VCaP (cell line): ENCODE measurements at regions not wholly inside any gene's neighbourhood (a gene's known extent, or its start where the extent isn't known, plus 50 kb on each side); places are given as distances from the start of the nearest gene placed in this dataset.
A peak's percentile ranks its signal among the peaks of the same experiment; 100 is the strongest.
"Not testable (repeated sequence)": the region's sequence is repeated elsewhere in the genome, so short reads cannot be mapped to it uniquely, and the experiment has no call there.

Experiments used
- H3K27ac ChIP-seq: fragments of 450-650 bp; 2 replicates; pipeline ENCODE4 v1.5.1; 2017
- CTCF ChIP-seq: fragments of 450-650 bp; conservative IDR thresholded peaks from 2 replicates; pipeline ENCODE4 v1.5.1; 2017; ENCODE audit warnings: mild to moderate bottlenecking, moderate library complexity

DNA sequence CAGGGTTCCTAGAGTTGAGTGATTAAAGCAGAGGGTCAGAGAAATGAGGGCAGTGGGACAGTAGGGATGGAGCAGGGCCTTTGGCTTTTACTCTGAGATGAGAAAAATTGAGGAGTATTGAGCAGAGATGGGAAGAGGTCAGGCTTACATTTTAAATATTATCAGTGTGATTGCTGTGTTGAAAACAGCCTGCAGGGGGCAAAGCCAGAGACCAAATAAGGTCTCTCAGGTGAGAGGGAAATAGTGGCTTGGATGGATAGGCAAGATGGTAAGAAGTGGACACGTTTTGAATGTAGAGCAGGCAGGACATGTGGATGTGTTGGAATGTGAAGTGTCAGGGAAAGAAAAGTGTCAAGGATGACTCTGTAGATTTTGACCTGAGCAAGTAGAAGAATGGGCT, 105.0 kb upstream of the MAP3K7 start:
- no peak overlapping the region for H3K27ac ChIP-seq
- TF ChIP-seq CTCF, result peak; percentile 58

DNA sequence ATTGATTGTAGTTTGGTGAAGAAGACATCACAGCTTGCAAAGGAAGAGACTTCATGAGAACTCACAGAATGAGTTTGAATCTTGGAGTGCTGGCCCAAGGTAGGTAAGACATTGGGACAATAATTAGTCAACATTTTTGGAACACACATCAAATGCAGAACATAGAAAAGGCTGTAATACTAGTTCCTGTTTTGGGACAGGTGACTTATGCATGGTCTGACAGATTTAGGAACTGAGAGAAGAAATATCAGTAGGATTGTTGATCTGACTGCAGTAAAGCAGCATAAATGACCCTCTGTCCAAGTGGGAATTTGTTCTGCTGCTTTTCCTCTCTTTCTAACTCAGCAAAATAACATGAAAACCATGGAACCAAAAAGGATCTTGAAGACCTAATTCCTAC, 102.3 kb upstream of the MAP3K7 start:
- H3K27ac ChIP-seq, result no peak overlapping the region
- TF ChIP-seq CTCF, result no peak

DNA sequence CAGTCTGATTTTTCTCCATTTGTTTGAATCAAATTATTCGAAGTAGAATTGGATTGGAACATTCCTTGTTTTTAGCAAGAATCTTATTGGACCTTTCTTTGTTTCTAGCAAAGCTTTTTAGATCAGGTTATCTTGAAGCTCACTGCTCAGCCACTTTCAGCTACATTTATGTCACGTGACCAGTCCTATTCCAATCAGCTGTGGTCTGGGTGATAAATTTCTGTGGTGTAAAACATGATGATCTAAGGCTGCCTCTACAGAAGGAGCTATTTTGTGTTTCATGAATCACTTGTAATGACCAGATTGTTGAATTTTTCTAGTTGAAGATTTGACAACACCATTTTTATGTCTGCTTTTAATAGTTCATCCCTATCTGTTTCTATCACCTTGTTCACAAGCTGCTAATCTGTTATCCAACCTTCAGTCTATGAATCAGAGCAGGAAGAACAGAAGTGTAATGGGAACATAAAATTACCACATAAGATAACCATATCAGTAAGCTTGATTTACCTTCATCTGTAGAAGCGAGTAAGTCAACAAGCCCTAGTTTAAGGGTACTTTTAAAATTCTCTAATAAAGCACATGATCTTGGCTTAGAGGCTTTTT, 101.0 kb upstream of the MAP3K7 start:
- TF ChIP-seq CTCF, result no peak
- H3K27ac ChIP-seq, result no peak overlapping the region

DNA sequence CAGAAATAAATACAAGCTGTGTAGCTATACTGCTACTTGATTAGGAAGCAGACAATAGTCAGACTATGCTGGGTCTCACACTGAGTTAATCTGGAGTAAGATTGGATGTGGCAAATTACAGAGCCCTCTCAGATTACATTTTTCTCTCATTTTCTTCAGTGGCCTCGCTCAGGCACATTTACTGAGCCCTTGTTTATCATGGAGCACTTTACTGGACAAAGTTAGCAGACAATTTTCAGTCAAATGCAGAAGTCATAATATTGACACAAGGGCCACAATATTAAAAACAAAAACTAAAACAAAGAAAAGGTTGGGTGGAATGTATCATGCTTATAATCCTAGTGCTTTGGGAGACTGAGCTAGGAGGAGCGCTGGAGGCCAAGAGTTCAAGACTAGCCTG, 95.0 kb upstream of the MAP3K7 start:
- TF ChIP-seq CTCF, result no peak
- no peak overlapping the region for H3K27ac ChIP-seq

DNA sequence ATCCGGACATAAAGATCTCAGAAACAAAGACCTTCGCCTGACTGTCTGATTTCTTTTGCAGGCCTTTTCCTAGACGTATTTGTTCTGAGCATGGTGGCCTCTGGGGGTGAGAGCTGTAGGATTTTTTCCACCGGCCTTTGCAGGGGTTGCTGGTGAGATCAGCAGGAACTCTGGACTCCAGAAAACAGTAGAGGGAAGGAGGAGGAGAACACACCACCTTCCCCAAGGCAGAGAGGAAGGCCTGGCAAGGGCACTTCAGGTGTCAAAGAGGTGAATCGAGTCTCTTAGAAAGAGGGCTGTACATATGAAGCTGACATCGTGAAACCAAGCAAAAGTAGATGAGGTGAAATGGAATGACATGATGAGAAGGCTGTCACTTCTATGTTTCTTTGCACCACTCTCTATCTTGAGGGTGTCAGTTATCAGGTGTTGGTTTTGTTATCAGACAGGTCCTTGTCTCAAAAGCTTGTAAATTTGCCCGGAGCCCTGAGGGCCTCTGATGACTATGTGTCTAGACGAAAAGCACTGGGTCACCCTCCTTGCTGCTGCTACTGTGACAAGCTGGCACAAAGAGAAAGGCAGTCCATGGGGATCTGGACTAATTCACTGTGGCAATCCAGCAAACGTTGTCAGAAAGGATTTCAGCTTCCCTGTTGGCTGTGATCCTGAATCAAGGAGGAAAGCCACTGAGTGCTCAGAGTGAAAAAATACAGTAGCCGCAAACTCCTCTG, 91.3 kb upstream of the MAP3K7 start:
- H3K27ac ChIP-seq, result no peak overlapping the region
- no peak for TF ChIP-seq CTCF

DNA sequence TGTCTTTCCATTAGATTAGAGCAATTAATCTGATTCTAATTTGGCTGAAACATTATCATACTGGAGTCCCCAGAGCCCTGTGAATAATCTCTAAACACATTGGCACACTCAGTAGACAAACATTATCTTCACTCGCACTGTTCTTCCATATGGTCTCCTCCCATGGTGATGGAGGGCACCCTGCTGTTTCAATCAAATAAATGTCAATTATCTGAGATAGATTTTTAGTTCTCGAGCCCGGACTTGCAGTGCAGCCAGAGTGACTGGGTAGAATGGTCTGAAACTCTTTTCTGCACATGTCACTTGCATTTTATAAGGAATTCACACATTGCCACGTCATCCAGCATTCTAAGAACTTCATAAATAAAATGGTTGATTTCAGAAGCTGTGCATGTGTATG, 90.6 kb upstream of the MAP3K7 start:
- no peak for TF ChIP-seq CTCF
- H3K27ac ChIP-seq, result no peak overlapping the region

DNA sequence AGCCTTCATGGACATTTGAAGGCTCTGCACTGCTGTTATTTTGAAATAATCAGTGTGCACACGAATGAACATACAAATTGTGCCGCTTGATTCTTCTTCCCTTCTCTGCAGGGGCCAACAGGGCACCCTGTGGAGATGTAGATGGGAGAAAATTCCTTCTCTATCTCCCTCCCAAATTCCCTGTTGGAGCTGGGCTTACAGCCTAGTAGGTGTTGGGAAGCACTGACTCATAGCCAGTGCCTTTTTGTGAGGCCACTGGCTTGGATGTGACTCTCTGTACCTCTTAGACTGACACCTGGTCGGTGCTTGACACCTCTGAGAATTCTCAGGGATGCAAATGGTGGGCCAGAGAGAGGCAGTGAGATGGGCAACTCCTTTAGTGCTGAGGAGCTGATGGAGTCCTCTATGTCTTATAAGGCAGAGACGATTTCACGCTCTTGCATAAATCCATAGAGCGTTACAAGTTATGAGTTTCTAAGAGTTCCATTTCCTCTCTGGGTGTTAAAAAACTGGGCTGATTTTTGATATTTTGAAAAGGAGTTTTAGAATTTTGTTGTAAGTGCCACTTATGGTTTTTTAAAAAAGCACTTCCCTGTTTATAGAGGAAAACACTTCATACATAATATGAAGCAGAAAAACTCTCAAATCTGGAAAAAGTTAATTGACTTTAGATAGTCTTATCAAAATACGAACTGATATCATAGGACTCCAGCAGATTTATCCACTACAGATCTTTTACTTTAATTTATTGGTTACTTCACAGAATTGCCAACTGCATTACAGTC, 89.8 kb upstream of the MAP3K7 start:
- TF ChIP-seq CTCF, result no peak
- H3K27ac ChIP-seq, result no peak overlapping the region

GRCh38 chr6:90675107-90675506, 88.2 kb upstream of the MAP3K7 start:
- H3K27ac ChIP-seq, result not testable (repeated sequence)

DNA sequence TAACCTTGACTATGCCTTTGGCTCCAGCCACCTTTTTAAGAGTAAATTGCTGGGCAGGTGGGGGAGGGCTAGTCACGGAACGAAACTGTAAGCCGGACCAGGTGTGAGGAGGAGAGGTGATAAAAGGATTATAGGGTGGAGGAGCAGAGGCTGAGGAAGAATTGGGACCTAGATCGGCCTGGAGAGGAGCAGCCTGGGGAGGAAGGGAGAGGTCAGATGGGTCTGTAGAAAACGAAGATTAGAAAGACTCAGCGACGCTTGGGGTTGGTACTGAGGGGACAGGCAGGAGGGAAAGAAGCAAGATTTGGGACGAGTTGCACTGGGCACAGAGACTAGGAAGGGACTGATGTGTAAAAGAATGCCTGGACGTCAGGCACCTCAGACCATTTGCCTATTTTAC, 87.2 kb upstream of the MAP3K7 start:
- not testable (repeated sequence) for H3K27ac ChIP-seq
